ENCODE measurements at regions not wholly inside any gene's neighbourhood (a gene's known extent, or its start where the extent isn't known, plus 50 kb on each side); places are given as distances from the start of the nearest gene placed in this dataset.

DNA sequence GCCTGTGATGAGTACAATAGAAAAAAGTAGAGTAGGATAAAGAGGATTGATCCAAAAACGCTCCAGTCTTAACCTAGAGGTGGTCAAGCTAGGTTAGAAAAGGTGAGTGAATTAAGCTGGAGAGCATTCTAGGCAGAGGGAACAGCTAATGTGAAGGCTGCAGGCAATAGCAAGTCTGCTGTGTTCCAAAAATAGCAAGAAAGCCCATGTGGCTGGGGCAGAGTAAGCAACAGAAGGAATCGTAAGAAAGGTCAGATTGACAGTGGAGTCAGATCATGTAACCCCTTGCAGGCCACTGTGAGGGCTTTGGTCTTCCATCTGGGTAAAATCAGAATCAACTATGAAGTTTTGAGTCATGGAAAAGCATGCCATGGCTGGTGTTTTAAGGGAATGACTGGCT lies 155.0 kb downstream of the OPN5 start:
- no peak overlapping the region for H3K4me2 ChIP-seq (ENCODE audit: low read length)
- H3K27me3 ChIP-seq (ENCODE audit: low read length), result no peaks in the 10 kb centered on the region
- H3K9me2 ChIP-seq (replicated peaks; ENCODE audit: low read length), result no peaks in the 10 kb centered on the region
- DNase-seq (no peak), ATAC-seq (no peak)
- no peaks in the 10 kb centered on the region for H3K4me1 ChIP-seq (ENCODE audit: insufficient read depth, low read length)
- TF ChIP-seq EZH2 (IDR thresholded peaks at IDR 0.05; ENCODE audit: low read length, unreplicated experiment), result no peak
- TF ChIP-seq, protein P1, sequence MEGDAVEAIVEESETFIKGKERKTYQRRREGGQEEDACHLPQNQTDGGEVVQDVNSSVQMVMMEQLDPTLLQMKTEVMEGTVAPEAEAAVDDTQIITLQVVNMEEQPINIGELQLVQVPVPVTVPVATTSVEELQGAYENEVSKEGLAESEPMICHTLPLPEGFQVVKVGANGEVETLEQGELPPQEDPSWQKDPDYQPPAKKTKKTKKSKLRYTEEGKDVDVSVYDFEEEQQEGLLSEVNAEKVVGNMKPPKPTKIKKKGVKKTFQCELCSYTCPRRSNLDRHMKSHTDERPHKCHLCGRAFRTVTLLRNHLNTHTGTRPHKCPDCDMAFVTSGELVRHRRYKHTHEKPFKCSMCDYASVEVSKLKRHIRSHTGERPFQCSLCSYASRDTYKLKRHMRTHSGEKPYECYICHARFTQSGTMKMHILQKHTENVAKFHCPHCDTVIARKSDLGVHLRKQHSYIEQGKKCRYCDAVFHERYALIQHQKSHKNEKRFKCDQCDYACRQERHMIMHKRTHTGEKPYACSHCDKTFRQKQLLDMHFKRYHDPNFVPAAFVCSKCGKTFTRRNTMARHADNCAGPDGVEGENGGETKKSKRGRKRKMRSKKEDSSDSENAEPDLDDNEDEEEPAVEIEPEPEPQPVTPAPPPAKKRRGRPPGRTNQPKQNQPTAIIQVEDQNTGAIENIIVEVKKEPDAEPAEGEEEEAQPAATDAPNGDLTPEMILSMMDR (conservative IDR thresholded peaks at IDR 0.05; ENCODE audit: low read depth, low read length), result no peak
- TF ChIP-seq EZH2phosphoT487 (IDR thresholded peaks at IDR 0.05; ENCODE audit: borderline replicate concordance, low read length), result no peak
- ChIA-PET CTCF (no interaction called here), POLR2A (ENCODE audit: unreplicated experiment) (no interaction called here)
- H3K36me3 ChIP-seq (ENCODE audit: low read depth, low read length), result no peaks in the 10 kb centered on the region
- H3K27ac ChIP-seq (ENCODE audit: low read length), result no peak overlapping the region
- H3F3A ChIP-seq (ENCODE audit: low read length, unreplicated experiment), result no peaks in the 10 kb centered on the region
- H3K9ac ChIP-seq (ENCODE audit: low read length), result no peak overlapping the region
- no peaks in the 10 kb centered on the region for H4K20me1 ChIP-seq (ENCODE audit: low read length)
- H3K4me3 ChIP-seq (ENCODE audit: low read length), result no peak overlapping the region
- intact Hi-C loops (cut with micrococcal nuclease), result no loop called here
- no peaks in the 10 kb centered on the region for H3K9me3 ChIP-seq (ENCODE audit: low read length)
- no TSS peak for BruUV-seq (replicated peaks)
- no peaks in the 10 kb centered on the region for H3K79me2 ChIP-seq (ENCODE audit: low read length)
- H2AFZ ChIP-seq (ENCODE audit: low read length), result no peak overlapping the region

DNA sequence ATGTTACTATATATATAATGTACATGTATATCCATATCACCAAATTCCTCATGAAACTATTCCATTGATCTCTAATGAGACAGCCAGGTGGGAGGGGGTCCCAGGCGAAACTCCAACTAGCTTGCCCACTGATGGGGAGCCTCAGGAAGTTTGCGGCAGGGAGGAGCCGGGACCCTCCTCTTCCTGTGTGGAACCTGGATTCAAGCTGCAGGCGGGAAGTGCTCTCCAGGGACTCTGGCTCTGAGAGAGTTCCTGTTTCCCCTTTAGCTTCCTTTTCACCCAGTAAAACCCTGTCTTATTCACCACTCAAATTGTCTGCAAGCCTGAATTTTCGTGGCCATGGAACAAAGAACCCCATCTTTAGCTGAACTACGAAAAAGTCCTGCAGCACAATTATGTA lies 152.2 kb downstream of the OPN5 start:
- no peak overlapping the region for H3K4me3 ChIP-seq (ENCODE audit: low read length)
- CTCF ChIA-PET, result no interaction called here
- H3K36me3 ChIP-seq (ENCODE audit: low read depth, low read length), result no peaks in the 10 kb centered on the region
- H4K20me1 ChIP-seq (ENCODE audit: low read length), result no peaks in the 10 kb centered on the region
- no peaks in the 10 kb centered on the region for H3K9me3 ChIP-seq (ENCODE audit: low read length)
- H3K9me2 ChIP-seq (replicated peaks; ENCODE audit: low read length), result no peaks in the 10 kb centered on the region
- no peak overlapping the region for H3K9ac ChIP-seq (ENCODE audit: low read length)
- no peaks in the 10 kb centered on the region for H3F3A ChIP-seq (ENCODE audit: low read length, unreplicated experiment)
- H3K4me2 ChIP-seq (ENCODE audit: low read length), result no peak overlapping the region
- H2AFZ ChIP-seq (ENCODE audit: low read length), result no peak overlapping the region
- no peak for DNase-seq
- no peak overlapping the region for H3K27ac ChIP-seq (ENCODE audit: low read length)
- intact Hi-C loops (cut with micrococcal nuclease), result no loop called here
- POLR2A ChIA-PET (ENCODE audit: unreplicated experiment), result no interaction called here
- no peak for ATAC-seq
- H3K79me2 ChIP-seq (ENCODE audit: low read length), result no peaks in the 10 kb centered on the region
- no TSS peak for BruUV-seq (replicated peaks)
- TF ChIP-seq EZH2phosphoT487 (IDR thresholded peaks at IDR 0.05; ENCODE audit: borderline replicate concordance, low read length), result no peak
- TF ChIP-seq EZH2 (IDR thresholded peaks at IDR 0.05; ENCODE audit: low read length, unreplicated experiment), result no peak
- TF ChIP-seq, protein P1 (conservative IDR thresholded peaks at IDR 0.05; ENCODE audit: low read depth, low read length), result no peak
- no peaks in the 10 kb centered on the region for H3K4me1 ChIP-seq (ENCODE audit: insufficient read depth, low read length)
- no peaks in the 10 kb centered on the region for H3K27me3 ChIP-seq (ENCODE audit: low read length)

DNA sequence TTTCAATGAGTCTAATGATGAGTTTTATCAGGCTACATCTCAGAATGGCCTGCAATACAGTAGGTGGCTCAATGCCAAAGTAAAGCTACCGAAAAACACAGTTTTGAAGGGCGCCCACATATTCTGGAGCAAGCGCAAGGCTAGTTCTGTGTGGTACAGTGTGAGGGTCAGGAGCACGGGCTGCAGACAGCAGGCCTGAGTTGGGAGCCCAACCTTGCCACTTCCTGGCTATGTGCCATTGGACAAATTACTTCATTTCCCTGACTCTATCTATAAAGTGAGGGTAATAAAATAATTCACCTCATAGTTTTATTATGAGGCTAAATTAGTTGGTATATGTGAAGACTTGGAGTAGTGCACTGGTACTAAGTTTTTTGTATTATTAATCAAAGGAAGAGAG lies 150.7 kb downstream of the OPN5 start:
- ATAC-seq (no peak), DNase-seq (no peak)
- no peaks in the 10 kb centered on the region for H3K4me1 ChIP-seq (ENCODE audit: insufficient read depth, low read length)
- no peak overlapping the region for H2AFZ ChIP-seq (ENCODE audit: low read length)
- POLR2A ChIA-PET (ENCODE audit: unreplicated experiment), result no interaction called here
- no peaks in the 10 kb centered on the region for H3F3A ChIP-seq (ENCODE audit: low read length, unreplicated experiment)
- CTCF ChIA-PET, result no interaction called here
- intact Hi-C loops (cut with micrococcal nuclease), result no loop called here
- no peaks in the 10 kb centered on the region for H3K9me3 ChIP-seq (ENCODE audit: low read length)
- H3K4me2 ChIP-seq (ENCODE audit: low read length), result no peak overlapping the region
- no peaks in the 10 kb centered on the region for H4K20me1 ChIP-seq (ENCODE audit: low read length)
- no peaks in the 10 kb centered on the region for H3K79me2 ChIP-seq (ENCODE audit: low read length)
- H3K9me2 ChIP-seq (replicated peaks; ENCODE audit: low read length), result no peaks in the 10 kb centered on the region
- no peak overlapping the region for H3K9ac ChIP-seq (ENCODE audit: low read length)
- TF ChIP-seq EZH2phosphoT487 (IDR thresholded peaks at IDR 0.05; ENCODE audit: borderline replicate concordance, low read length), result no peak
- no peak for TF ChIP-seq EZH2 (IDR thresholded peaks at IDR 0.05; ENCODE audit: low read length, unreplicated experiment)
- TF ChIP-seq, protein P1 (conservative IDR thresholded peaks at IDR 0.05; ENCODE audit: low read depth, low read length), result no peak
- BruUV-seq (replicated peaks), result no TSS peak
- H3K27ac ChIP-seq (ENCODE audit: low read length), result no peak overlapping the region
- H3K36me3 ChIP-seq (ENCODE audit: low read depth, low read length), result no peaks in the 10 kb centered on the region
- no peaks in the 10 kb centered on the region for H3K27me3 ChIP-seq (ENCODE audit: low read length)
- H3K4me3 ChIP-seq (ENCODE audit: low read length), result no peak overlapping the region

All from PC-3 (cell line).